HG02973 (cell line): ENCODE measurements at regions not wholly inside any gene's neighbourhood (a gene's known extent, or its start where the extent isn't known, plus 50 kb on each side); places are given as distances from the start of the nearest gene placed in this dataset.
"Not testable (repeated sequence)": the region's sequence is repeated elsewhere in the genome, so short reads cannot be mapped to it uniquely, and the experiment has no call there.

ENCODE experiments used
- ATAC-seq: cut with Tn5 transposase; IDR thresholded peaks from one replicate; pipeline ENCODE4 v1.9.1; 2021; ENCODE audit warnings: moderate library complexity; ENCODE audit not compliant: unreplicated experiment

- no peak for ATAC-seq
Observed at GRCh38 chr4:28010577-28011240, 1150.1 kb downstream of the STIM2 start.

- ATAC-seq, result no peak
Observed at GRCh38 chr4:28014469-28014868, 1153.8 kb downstream of the STIM2 start.

GRCh38 chr4:28015996-28016395 is 1155.4 kb downstream of the STIM2 start:
- no peak for ATAC-seq

GRCh38 chr4:28038253-28038652 is 1177.6 kb downstream of the STIM2 start:
- ATAC-seq, result not testable (repeated sequence)

- no peak for ATAC-seq
Observed at GRCh38 chr4:28062562-28062961, 1201.9 kb downstream of the STIM2 start.

- no peak for ATAC-seq
Observed at GRCh38 chr4:28073860-28074555, 1213.4 kb downstream of the STIM2 start.

- no peak for ATAC-seq
Observed at GRCh38 chr4:28075401-28075956, 1214.8 kb downstream of the STIM2 start.

GRCh38 chr4:28077203-28077602 is 1216.6 kb downstream of the STIM2 start:
- not testable (repeated sequence) for ATAC-seq

- ATAC-seq, result no peak
Observed at GRCh38 chr4:28082686-28083390, 1222.2 kb downstream of the STIM2 start.

- ATAC-seq, result no peak
Observed at GRCh38 chr4:28092610-28093009, 1232.0 kb downstream of the STIM2 start.

GRCh38 chr4:28093071-28093470 is 1232.4 kb downstream of the STIM2 start:
- ATAC-seq, result no peak

- ATAC-seq, result no peak
Observed at GRCh38 chr4:28101583-28101982, 1240.9 kb downstream of the STIM2 start.

GRCh38 chr4:28105271-28105859 is 1244.7 kb downstream of the STIM2 start:
- ATAC-seq, result no peak

- ATAC-seq, result no peak
Observed at GRCh38 chr4:28106155-28106554, 1245.5 kb downstream of the STIM2 start.

GRCh38 chr4:28109801-28110200 is 1249.2 kb downstream of the STIM2 start:
- ATAC-seq, result no peak

GRCh38 chr4:28112691-28113335 is 1252.2 kb downstream of the STIM2 start:
- not testable (repeated sequence) for ATAC-seq

- ATAC-seq, result not testable (repeated sequence)
Observed at GRCh38 chr4:28113586-28113985, 1252.9 kb downstream of the STIM2 start.

GRCh38 chr4:28116526-28117083 is 1256.0 kb downstream of the STIM2 start:
- not testable (repeated sequence) for ATAC-seq

GRCh38 chr4:28117084-28117682 is 1256.5 kb downstream of the STIM2 start:
- no peak for ATAC-seq

- no peak for ATAC-seq
Observed at GRCh38 chr4:28146191-28146590, 1285.5 kb downstream of the STIM2 start.
